Peyer's patch (tissue), 4 donors: ENCODE measurements at regions not wholly inside any gene's neighbourhood (a gene's known extent, or its start where the extent isn't known, plus 50 kb on each side); places are given as distances from the start of the nearest gene placed in this dataset.

ENCODE experiments used
- CTCF ChIP-seq, 6 experiments: fragments of 450-650 bp in 4 of 6; fragments of 200-600 bp in 2 of 6; sonication (generic) in 1 of 6; IDR thresholded peaks; one replicate each; pipeline ENCODE4 v1.5.1; 2017 to 2019; ENCODE audit warnings: antibody characterized with exemption in 6 of 6, mild to moderate bottlenecking in 3 of 6, moderate library complexity in 1 of 6
- POLR2A ChIP-seq, 2 donors: fragments of 450-650 bp; IDR thresholded peaks; one replicate each; pipeline ENCODE4 v1.5.1; 2017; ENCODE audit warnings: antibody characterized with exemption in 2 of 2, mild to moderate bottlenecking in 2 of 2, moderate library complexity in 2 of 2

- TF ChIP-seq CTCF (IDR thresholded peaks at IDR 0.05) (no peak), POLR2A (IDR thresholded peaks at IDR 0.05) (no peak)
These were observed 247.1 kb downstream of the MSRB3 start for GRCh38 chr12:65525491-65526141.
